ENCODE measurements at regions not wholly inside any gene's neighbourhood (a gene's known extent, or its start where the extent isn't known, plus 50 kb on each side); places are given as distances from the start of the nearest gene placed in this dataset.

DNA sequence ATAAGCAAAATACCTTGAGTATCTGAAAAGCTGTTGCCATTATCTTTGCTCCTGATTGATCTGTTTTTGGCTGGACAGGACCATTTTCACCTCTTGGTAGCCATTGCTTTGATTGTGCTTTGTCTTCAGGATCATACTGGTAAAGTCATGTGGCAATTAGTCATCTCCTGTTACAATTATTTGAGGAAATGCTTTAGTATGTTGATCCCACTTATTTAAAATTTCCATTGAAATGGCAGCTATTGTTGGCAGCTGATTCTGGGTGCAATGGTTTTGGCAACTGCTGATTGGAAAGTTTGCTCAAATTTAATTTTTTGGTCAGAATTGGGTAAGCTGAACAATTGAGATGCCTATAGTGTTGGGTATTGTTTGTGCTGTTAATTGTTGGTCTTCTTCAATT, 238.3 kb upstream of the TLL1 start:
- no peaks in the 10 kb centered on the region for H3K36me3 ChIP-seq
- no peak overlapping the region for H3K4me3 ChIP-seq
- H3K27ac ChIP-seq, result no peak overlapping the region
- no peaks in the 10 kb centered on the region for H3K27me3 ChIP-seq
- DNase-seq, result no peak
- no peaks in the 10 kb centered on the region for H3K9me3 ChIP-seq
- no peak for TF ChIP-seq POLR2A (IDR thresholded peaks at IDR 0.05)
- TF ChIP-seq, protein P1, sequence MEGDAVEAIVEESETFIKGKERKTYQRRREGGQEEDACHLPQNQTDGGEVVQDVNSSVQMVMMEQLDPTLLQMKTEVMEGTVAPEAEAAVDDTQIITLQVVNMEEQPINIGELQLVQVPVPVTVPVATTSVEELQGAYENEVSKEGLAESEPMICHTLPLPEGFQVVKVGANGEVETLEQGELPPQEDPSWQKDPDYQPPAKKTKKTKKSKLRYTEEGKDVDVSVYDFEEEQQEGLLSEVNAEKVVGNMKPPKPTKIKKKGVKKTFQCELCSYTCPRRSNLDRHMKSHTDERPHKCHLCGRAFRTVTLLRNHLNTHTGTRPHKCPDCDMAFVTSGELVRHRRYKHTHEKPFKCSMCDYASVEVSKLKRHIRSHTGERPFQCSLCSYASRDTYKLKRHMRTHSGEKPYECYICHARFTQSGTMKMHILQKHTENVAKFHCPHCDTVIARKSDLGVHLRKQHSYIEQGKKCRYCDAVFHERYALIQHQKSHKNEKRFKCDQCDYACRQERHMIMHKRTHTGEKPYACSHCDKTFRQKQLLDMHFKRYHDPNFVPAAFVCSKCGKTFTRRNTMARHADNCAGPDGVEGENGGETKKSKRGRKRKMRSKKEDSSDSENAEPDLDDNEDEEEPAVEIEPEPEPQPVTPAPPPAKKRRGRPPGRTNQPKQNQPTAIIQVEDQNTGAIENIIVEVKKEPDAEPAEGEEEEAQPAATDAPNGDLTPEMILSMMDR (IDR thresholded peaks at IDR 0.05), result no peak
- H3K4me1 ChIP-seq, result no peaks in the 10 kb centered on the region

GRCh38 chr4:165635381-165635780, 237.7 kb upstream of the TLL1 start:
- no peak for DNase-seq
- Histone ChIP-seq H3K27me3 (no peaks in the 10 kb centered on the region), H3K27ac (no peak overlapping the region), H3K36me3 (no peaks in the 10 kb centered on the region), H3K4me3 (no peak overlapping the region), H3K9me3 (no peaks in the 10 kb centered on the region), H3K4me1 (no peaks in the 10 kb centered on the region)
- TF ChIP-seq, protein P1 (IDR thresholded peaks at IDR 0.05), result no peak
- TF ChIP-seq POLR2A (IDR thresholded peaks at IDR 0.05), result no peak

DNA sequence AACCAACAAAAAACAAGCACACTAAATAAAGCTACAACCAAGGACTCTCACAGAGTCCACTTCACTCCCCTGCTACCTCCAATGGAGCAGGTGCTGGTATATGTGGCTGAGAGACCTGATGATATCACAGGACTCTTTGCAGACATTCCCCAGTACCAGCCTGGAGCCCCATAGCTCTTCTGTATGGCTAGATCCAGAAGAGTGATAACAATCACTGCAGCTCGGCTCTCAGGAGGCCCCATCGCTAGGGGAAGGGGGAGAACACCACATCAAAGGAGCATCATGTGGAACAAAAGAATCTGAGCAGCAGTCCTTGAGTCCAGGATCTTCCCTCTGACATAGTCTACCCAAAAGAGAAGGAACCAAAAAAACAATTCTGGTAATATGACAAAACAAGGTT, 237.1 kb upstream of the TLL1 start:
- H3K9me3 ChIP-seq, result no peaks in the 10 kb centered on the region
- H3K36me3 ChIP-seq, result no peaks in the 10 kb centered on the region
- DNase-seq, result no peak
- TF ChIP-seq, protein P1 (IDR thresholded peaks at IDR 0.05), result no peak
- no peak for TF ChIP-seq POLR2A (IDR thresholded peaks at IDR 0.05)
- no peaks in the 10 kb centered on the region for H3K27me3 ChIP-seq
- no peak overlapping the region for H3K27ac ChIP-seq
- H3K4me3 ChIP-seq, result no peak overlapping the region
- no peaks in the 10 kb centered on the region for H3K4me1 ChIP-seq

GRCh38 chr4:165651901-165652300, 221.1 kb upstream of the TLL1 start:
- H3K36me3 ChIP-seq, result no peaks in the 10 kb centered on the region
- DNase-seq, result no peak
- no peak overlapping the region for H3K4me3 ChIP-seq
- H3K9me3 ChIP-seq, result no peaks in the 10 kb centered on the region
- no peaks in the 10 kb centered on the region for H3K27me3 ChIP-seq
- TF ChIP-seq, protein P1 (IDR thresholded peaks at IDR 0.05), result no peak
- TF ChIP-seq POLR2A (IDR thresholded peaks at IDR 0.05), result no peak
- H3K4me1 ChIP-seq, result no peaks in the 10 kb centered on the region
- no peak overlapping the region for H3K27ac ChIP-seq

DNA sequence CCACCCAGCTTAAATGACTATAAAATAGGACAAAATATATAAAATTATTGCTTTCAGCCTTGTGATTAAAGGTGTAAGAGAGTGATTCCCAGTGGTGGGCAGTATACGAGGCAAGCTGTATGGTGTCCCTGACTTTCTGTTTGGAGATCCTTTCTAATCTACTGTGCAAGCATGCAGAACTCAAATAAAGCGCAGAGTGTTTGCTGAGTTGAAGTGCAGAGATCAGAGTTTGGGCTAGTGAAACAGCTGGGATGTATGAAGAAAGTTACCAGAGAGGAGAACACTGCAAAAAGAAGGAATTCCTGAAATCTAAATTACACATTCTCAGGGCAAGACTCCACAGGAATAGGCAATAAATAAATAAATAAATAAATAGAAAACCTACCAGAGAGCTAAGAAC, 218.5 kb upstream of the TLL1 start:
- no peak for DNase-seq
- H3K36me3 ChIP-seq, result no peaks in the 10 kb centered on the region
- H3K4me3 ChIP-seq, result no peak overlapping the region
- no peak overlapping the region for H3K27ac ChIP-seq
- TF ChIP-seq POLR2A (IDR thresholded peaks at IDR 0.05), result no peak
- TF ChIP-seq, protein P1 (IDR thresholded peaks at IDR 0.05), result no peak
- no peaks in the 10 kb centered on the region for H3K9me3 ChIP-seq
- H3K27me3 ChIP-seq, result no peaks in the 10 kb centered on the region
- H3K4me1 ChIP-seq, result no peaks in the 10 kb centered on the region

DNA sequence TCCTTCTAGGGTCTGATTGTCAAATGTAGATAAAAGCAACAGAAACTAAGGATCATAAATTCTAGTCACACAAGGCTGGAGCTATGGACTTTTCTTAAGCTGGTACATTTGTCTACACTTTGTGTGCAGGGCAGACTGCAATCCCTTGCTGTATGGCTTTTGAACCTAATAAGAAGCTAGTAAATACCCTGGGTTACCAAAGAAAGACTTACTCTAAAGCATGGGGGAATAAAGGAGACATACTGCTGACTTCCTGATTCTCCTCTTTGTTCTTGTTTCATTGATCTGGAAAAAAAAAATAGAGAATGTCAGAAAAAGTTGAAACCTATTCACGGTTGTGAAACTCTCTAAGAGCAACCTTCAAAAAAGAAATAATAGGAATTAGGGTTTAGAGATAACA, 216.6 kb upstream of the TLL1 start:
- no peak for DNase-seq
- no peak overlapping the region for H3K27ac ChIP-seq
- H3K9me3 ChIP-seq, result no peaks in the 10 kb centered on the region

More for the DNA sequence above, 216.6 kb upstream of the TLL1 start:
- no peaks in the 10 kb centered on the region for H3K27me3 ChIP-seq
- no peak overlapping the region for H3K4me3 ChIP-seq
- no peaks in the 10 kb centered on the region for H3K4me1 ChIP-seq
- TF ChIP-seq, protein P1 (IDR thresholded peaks at IDR 0.05), result no peak
- no peak for TF ChIP-seq POLR2A (IDR thresholded peaks at IDR 0.05)
- H3K36me3 ChIP-seq, result no peaks in the 10 kb centered on the region

Data from Peyer's patch (tissue), 4 donors.